Esophagus squamous epithelium (tissue), 4 donors: ENCODE measurements at regions not wholly inside any gene's neighbourhood (a gene's known extent, or its start where the extent isn't known, plus 50 kb on each side); places are given as distances from the start of the nearest gene placed in this dataset.
"Not testable (repeated sequence)": the region's sequence is repeated elsewhere in the genome, so short reads cannot be mapped to it uniquely, and the experiment has no call there.

Experiments used
- CTCF ChIP-seq, 6 experiments: fragments of 450-650 bp in 4 of 6; fragments of 200-600 bp in 2 of 6; sonication (generic) in 2 of 6; IDR thresholded peaks; one replicate each; pipeline ENCODE4 v1.5.1; 2016 to 2019; ENCODE audit warnings: antibody characterized with exemption in 6 of 6, mild to moderate bottlenecking in 4 of 6, moderate library complexity in 4 of 6
- POLR2A ChIP-seq, 4 donors: fragments of 450-650 bp; IDR thresholded peaks; one replicate each; pipeline ENCODE4 v1.6.1; 2017; ENCODE audit warnings: antibody characterized with exemption in 4 of 4, mild to moderate bottlenecking in 4 of 4, moderate library complexity in 3 of 4

DNA sequence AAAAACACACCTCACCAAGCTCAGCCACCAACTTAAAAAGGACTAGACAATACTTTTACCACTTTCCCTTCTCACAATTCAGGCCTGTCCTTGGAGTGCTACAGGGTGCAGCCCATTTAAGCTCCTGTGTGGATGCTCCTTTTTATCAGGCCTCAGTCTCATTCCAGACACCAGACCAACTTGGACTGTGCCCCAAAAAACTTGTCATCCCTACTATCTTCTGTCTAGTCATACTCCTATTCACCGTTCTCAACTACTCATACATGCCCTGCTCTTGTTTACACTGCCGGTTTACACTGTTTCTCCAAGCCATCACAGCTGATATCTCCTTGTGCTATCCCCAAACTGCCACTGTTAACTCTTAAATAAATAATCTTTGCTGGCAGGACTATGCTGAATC lies 242.8 kb upstream of the PROK2 start:
- TF ChIP-seq CTCF, POLR2A (IDR thresholded peaks at IDR 0.05): not testable (repeated sequence)
